ENCODE measurements at regions not wholly inside any gene's neighbourhood (a gene's known extent, or its start where the extent isn't known, plus 50 kb on each side); places are given as distances from the start of the nearest gene placed in this dataset.

DNA sequence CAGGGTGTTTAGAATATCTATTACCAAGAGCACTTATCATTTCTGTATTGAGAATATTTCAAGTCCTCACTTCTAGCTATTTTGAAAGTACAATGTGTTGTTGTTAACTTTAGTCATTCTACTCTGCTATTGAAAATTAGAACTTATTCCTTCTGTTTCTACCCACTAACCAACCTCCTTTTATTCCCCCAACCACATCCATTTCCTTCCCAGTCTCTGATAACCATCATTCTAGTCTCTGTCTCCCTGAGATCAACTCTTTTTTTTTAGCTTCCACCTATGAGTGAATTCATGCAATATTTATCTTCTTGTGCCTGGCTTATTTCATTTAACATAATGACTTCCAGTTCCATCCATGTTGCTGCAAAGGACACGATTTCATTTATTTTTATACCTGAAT lies 290.6 kb upstream of the OR4E1 start:
- TF ChIP-seq, protein P1, sequence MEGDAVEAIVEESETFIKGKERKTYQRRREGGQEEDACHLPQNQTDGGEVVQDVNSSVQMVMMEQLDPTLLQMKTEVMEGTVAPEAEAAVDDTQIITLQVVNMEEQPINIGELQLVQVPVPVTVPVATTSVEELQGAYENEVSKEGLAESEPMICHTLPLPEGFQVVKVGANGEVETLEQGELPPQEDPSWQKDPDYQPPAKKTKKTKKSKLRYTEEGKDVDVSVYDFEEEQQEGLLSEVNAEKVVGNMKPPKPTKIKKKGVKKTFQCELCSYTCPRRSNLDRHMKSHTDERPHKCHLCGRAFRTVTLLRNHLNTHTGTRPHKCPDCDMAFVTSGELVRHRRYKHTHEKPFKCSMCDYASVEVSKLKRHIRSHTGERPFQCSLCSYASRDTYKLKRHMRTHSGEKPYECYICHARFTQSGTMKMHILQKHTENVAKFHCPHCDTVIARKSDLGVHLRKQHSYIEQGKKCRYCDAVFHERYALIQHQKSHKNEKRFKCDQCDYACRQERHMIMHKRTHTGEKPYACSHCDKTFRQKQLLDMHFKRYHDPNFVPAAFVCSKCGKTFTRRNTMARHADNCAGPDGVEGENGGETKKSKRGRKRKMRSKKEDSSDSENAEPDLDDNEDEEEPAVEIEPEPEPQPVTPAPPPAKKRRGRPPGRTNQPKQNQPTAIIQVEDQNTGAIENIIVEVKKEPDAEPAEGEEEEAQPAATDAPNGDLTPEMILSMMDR (conservative IDR thresholded peaks at IDR 0.05; ENCODE audit: low read depth, low read length), result no peak
- no peak for TF ChIP-seq EZH2 (IDR thresholded peaks at IDR 0.05; ENCODE audit: low read length, unreplicated experiment)
- TF ChIP-seq EZH2phosphoT487 (IDR thresholded peaks at IDR 0.05; ENCODE audit: borderline replicate concordance, low read length), result no peak
